ENCODE measurements at regions not wholly inside any gene's neighbourhood (a gene's known extent, or its start where the extent isn't known, plus 50 kb on each side); places are given as distances from the start of the nearest gene placed in this dataset.

GRCh38 chr6:169965657-169966311 is 214.4 kb downstream of the ERMARD start:
- no peak for DNase-seq (ENCODE audit: low read depth)

GRCh38 chr6:169965239-169965638 is 213.8 kb downstream of the ERMARD start:
- no peak for DNase-seq (ENCODE audit: low read depth)

DNA sequence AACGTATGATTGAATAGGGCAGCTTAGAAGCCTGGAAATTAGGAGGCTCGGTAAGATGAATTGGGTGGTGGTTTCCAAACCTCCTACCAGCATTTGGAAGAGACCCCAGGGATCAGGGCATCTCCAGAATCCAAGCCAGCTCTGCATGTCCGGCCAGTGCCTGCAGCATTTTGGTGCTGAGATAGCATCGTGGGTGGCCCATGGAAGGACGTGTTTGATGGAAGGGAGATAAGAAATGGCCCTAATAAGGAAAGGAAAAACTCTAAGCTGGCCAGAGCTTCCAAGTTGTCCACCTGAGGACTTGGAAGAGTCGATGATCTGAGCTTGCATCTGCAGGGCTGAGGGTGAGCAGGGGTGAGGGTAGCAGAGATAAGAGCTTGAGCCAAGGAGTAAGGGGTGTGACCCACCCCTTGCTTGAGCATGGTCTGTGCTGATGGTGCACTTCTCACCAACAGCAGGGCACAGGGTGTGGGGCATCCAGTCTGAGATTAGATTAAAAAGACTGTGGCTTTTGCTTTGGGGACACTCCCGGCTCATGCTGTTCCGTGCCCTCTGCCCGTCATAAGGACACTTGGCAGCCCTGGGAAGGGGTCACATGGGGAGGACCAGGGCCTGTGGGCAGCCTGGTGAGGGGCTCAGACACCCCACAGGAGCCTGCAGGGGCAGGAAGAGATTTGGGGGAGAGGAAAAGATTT is 213.2 kb downstream of the ERMARD start:
- DNase-seq (ENCODE audit: low read depth), result no peak

GRCh38 chr6:169963581-169964297 is 212.3 kb downstream of the ERMARD start:
- DNase-seq (ENCODE audit: low read depth), result no peak

GRCh38 chr6:169962604-169963469 is 211.4 kb downstream of the ERMARD start:
- no peak for DNase-seq (ENCODE audit: low read depth)

DNA sequence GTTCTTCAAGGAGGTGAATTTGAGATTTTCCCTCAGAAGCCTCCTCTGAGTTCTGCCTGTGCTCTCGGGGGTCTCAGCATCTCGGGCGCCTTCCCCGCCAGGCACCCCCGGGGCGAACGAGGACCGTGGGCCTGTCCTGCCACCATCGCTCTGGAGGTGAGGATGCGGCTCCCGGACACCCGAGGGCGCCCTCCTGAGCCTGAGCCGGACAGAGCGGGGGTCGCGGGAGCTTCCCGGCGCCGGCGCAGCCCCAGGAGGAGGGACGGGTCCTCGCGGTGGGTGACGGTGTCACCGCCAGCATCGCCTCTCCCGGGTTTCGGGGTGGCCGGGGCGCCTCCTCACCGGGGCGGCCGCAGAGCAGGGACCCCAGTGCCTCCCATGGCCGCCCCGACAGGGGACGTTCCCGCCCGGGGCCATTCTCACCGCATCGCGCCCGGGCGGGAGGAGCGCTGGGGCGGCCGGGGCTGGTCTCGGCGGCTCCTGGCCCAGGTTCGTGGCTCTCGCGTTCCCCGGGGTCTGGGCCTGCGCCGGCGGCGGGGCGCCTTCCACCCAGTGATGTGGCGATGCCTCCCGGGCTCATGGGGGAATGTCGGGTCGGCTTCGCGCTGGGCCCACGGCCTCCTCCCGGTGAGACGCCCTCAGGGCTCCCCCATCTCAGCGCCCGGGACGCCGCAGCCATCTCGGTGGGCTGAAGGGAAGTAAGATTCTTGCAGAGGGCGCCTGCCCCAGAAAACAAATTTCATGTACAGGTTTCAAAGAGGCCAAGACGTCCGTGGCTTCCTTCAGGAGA is 210.5 kb downstream of the ERMARD start:
- DNase-seq (ENCODE audit: low read depth), result no peak

- DNase-seq (ENCODE audit: low read depth), result no peak
Observed at GRCh38 chr6:169960886-169961611, 209.6 kb downstream of the ERMARD start.

DNA sequence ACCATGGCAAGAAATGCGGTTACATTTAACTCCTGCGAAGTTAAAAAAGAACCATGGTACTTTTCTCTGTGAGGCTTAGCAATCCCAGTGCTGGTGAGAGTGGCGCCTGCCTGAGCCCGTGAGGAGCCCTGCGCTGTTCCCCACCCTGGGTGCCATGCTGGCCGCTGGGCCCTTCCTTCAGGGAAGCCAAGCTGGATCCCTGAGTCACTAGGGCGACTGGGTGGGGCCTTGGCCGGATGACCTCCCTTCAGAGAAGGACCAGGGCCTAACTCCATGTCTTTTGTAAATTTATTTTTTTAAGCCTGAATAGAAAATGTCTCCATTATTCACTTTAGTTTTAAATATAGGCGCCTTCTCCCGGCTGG is 209.1 kb downstream of the ERMARD start:
- no peak for DNase-seq (ENCODE audit: low read depth)

DNA sequence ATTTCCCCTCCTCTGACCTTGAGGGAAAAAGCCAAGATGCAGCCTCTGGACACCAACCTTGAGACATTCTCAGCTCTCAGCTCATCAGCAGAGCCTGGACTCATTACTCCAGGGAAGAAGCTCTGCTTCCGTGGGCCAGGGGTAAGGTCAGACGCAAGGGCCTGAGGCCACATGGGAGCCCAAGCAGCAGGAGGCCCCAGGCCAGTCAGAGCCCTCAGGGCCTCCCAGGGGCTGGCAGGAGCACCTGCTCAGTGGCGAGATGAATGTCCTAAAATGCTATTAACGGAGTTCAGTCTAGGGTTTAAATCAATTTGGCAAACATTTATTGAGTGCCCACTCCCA is 208.6 kb downstream of the ERMARD start:
- DNase-seq (ENCODE audit: low read depth), result no peak

GRCh38 chr6:169959136-169960002 is 207.9 kb downstream of the ERMARD start:
- no peak for DNase-seq (ENCODE audit: low read depth)

DNA sequence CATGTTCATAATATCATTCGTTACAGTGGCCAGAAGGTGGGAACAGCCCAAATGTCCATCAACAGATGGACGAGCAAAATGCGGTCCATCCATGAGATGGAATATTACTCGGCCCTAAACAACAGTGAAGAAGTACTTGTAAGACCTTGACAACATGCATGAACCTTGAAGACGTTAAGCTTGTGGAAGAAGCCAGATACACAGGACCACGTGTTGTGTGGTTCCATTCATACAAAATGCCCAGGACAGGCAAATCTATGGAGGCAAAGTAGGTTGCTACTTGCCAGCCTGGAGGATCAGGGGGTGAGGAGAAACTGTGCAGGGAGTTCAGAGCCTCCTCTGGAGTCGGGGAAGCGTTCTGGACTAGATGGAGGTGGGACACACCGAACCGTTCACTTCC is 207.1 kb downstream of the ERMARD start:
- DNase-seq (ENCODE audit: low read depth), result no peak

DNA sequence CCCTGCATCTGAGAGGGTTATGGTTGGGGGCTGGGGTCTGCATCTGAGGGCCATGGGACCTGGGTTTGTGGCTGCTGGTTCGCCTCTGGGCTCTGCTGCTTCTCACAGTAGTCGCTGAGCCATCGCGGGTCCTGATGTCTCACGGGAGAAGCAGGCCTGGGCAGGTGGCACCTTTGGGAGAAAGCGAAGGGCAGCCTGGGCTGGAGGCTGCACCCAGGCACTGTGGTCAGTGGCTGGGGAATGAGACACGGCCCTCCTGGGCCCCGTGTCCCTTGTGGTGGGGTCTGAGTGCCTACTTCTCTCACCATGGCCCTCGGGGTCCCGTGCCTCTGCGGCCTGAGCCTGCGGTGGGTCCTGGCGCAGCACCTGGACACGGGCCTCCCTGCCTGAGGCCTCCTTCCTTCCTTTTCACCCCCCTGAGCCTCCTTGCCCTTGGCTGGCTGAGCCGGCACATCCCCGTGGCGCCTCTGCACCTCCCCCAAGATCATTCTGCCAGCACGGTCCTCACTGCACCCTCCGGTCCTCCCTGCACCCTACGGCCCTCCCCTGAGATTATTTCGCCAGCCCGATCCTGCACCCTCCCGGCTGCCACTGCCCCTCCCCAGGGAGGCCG is 206.0 kb downstream of the ERMARD start:
- no peak for DNase-seq (ENCODE audit: low read depth)

- no peak for DNase-seq (ENCODE audit: low read depth)
Observed at GRCh38 chr6:169956580-169956979, 205.2 kb downstream of the ERMARD start.

- DNase-seq (ENCODE audit: low read depth), result no peak
Observed at GRCh38 chr6:169955731-169956437, 204.5 kb downstream of the ERMARD start.

- no peak for DNase-seq (ENCODE audit: low read depth)
Observed at GRCh38 chr6:169954977-169955376, 203.6 kb downstream of the ERMARD start.

DNA sequence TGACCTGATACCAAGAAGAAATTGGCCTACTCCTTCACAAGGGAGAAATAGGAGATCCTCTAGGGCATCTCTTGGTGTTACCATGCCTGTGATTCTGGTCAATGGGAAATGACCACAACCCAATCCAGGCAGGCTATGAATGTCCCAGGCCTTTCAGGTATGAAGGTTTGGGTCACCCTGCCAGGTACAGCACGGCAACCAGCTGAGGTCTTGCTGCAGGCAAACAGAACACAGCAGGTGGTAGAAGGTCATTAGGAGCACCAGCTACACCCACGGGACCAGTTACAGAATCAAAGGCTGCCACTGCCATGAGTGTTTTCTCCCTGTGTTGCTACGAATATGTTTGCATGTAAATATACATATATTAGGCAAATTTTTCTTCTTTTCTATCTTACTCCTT is 202.3 kb downstream of the ERMARD start:
- DNase-seq (ENCODE audit: low read depth), result no peak

DNA sequence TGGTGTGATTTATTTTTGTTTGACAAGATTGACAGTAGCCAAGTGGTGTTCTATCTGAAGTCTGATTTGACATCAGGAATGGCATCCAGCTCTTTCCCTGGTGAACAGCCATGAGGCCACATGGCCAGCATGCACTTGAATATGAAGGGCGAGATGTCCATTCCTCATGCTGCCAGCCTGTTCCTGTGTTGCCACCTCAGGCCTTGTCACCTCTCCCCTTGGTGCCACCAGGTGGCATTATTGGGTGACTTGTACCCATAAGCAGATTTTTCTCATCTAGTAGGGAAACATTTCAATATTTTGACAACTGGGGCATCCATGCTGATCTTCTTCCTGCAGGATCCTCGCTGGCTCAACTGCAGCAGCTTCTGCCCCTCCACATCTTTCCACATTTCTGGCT is 199.1 kb downstream of the ERMARD start:
- no peak for DNase-seq (ENCODE audit: low read depth)

- no peak for DNase-seq (ENCODE audit: low read depth)
Observed at GRCh38 chr6:169949511-169950097, 198.2 kb downstream of the ERMARD start.

GRCh38 chr6:169946971-169947370 is 195.5 kb downstream of the ERMARD start:
- no peak for DNase-seq (ENCODE audit: low read depth)

All from GM04504 (cell line).